Transverse colon (tissue), 4 donors: ENCODE measurements at regions not wholly inside any gene's neighbourhood (a gene's known extent, or its start where the extent isn't known, plus 50 kb on each side); places are given as distances from the start of the nearest gene placed in this dataset.

Source experiments
- DNase-seq: peaks from one replicate; pipeline ENCODE4 v3.0.0-alpha.2; 2019
- H3K27ac ChIP-seq, 4 donors: fragments of 200-600 bp; sonication (generic); 2 replicates each; pipeline ENCODE4 v1.5.1; 2016 to 2018; ENCODE audit warnings: inconsistent platforms in 4 of 4
- H3K27me3 ChIP-seq: fragments of 200-600 bp; sonication (generic); 2 replicates; pipeline ENCODE4 v1.5.1; 2017; ENCODE audit warnings: inconsistent platforms
- H3K36me3 ChIP-seq, 4 donors: fragments of 200-600 bp; sonication (generic); 2 replicates each; pipeline ENCODE4 v1.5.1; 2017 to 2019; ENCODE audit warnings: inconsistent platforms in 4 of 4
- H3K4me1 ChIP-seq, 4 donors: fragments of 200-600 bp; sonication (generic); 2 replicates each; pipeline ENCODE4 v1.5.1; 2017 to 2020; ENCODE audit warnings: inconsistent platforms in 4 of 4
- H3K4me3 ChIP-seq, 4 donors: fragments of 200-600 bp; sonication (generic); 1 replicate in 1 of 4; 2 replicates in 3 of 4; pipeline versions ENCODE4 v1.5.1 to v1.6.1; 2017 to 2019; ENCODE audit warnings: inconsistent platforms in 4 of 4
- H3K9me3 ChIP-seq, 2 donors: fragments of 200-600 bp; sonication (generic); 2 replicates each; pipeline ENCODE4 v1.5.1; 2017 to 2019; ENCODE audit warnings: inconsistent platforms in 2 of 2
- CTCF ChIP-seq, 5 experiments: fragments of 200-600 bp in 3 of 5; fragments of 450-650 bp in 2 of 5; sonication (generic) in 3 of 5; IDR thresholded peaks; 1 replicate in 2 of 5; 2 replicates in 3 of 5; pipeline ENCODE4 v1.5.1; 2016 to 2017; ENCODE audit warnings: antibody characterized with exemption in 5 of 5, inconsistent platforms in 3 of 5, mild to moderate bottlenecking in 2 of 5, moderate library complexity in 1 of 5
- EP300 ChIP-seq: sonication (generic); formaldehyde crosslinking; IDR thresholded peaks from one replicate; pipeline ENCODE4 v1.6.1; 2017; ENCODE audit warnings: antibody characterized with exemption, low read depth
- POLR2A ChIP-seq: fragments of 450-650 bp; IDR thresholded peaks from one replicate; pipeline ENCODE4 v1.6.1; 2016; ENCODE audit warnings: antibody characterized with exemption, mild to moderate bottlenecking, moderate library complexity
- POLR2AphosphoS5 ChIP-seq, 3 donors: sonication (generic); formaldehyde crosslinking; IDR thresholded peaks; one replicate each; pipeline ENCODE4 v1.6.1; 2016; ENCODE audit warnings: antibody characterized with exemption in 3 of 3
- WGBS, 2 donors: methylation state at CpG; one replicate each; pipeline ENCODE4 v1.1.5; 2018; ENCODE audit warnings: low coverage in 1 of 2; 5-methylcytosine and 5-hydroxymethylcytosine counted together
- in situ Hi-C, 4 donors: fragments of 200-750 bp; cut with MboI; loops; one replicate each; pipeline versions ENCODE4 v1.15.0 to v1.15.1; 2017; ENCODE audit warnings: low sequenced_read_pairs in 3 of 4, low pct_ligation_motif_present in 1 of 4, low pct_unique_long_range_greater_than_20kb in 1 of 4
- intact Hi-C: fragments of 100-400 bp; cut with DNase I; formaldehyde crosslinking; loops from one replicate; pipeline ENCODE4 v1.15.1; 2023; ENCODE audit warnings: low total_unique reads

GRCh38 chr11:101775033-101775432 lies 139.8 kb upstream of the CEP126 start:
- in situ Hi-C loops (no loop called here), intact Hi-C loops (no loop called here)
- DNase-seq: no peak
- Histone ChIP-seq H3K4me3 (no peak overlapping the region), H3K9me3 (no peaks in the 10 kb centered on the region), H3K36me3 (no peaks in the 10 kb centered on the region), H3K27me3 (no peaks in the 10 kb centered on the region), H3K4me1 (no peaks in the 10 kb centered on the region), H3K27ac (no peak overlapping the region)
- 37 to 45% methylated on average over 6 of the region's 6 CpGs for WGBS, 2 donors
- TF ChIP-seq POLR2A (no peak), CTCF (IDR thresholded peaks at IDR 0.05) (no peak), EP300 (no peak), POLR2AphosphoS5 (IDR thresholded peaks at IDR 0.05) (no peak)

- no peaks in the 10 kb centered on the region for H3K9me3 ChIP-seq
- no peaks in the 10 kb centered on the region for H3K36me3 ChIP-seq
- H3K27me3 ChIP-seq: no peaks in the 10 kb centered on the region
- intact Hi-C loops (no loop called here), in situ Hi-C loops (no loop called here)
- no peak overlapping the region for H3K4me3 ChIP-seq
- no peak overlapping the region for H3K27ac ChIP-seq
- no peaks in the 10 kb centered on the region for H3K4me1 ChIP-seq
- TF ChIP-seq POLR2A (no peak), POLR2AphosphoS5 (IDR thresholded peaks at IDR 0.05) (no peak), CTCF (IDR thresholded peaks at IDR 0.05) (no peak), EP300 (no peak)
- DNase-seq: no peak
- WGBS, 2 donors: 86 to 96% methylated on average over 3 of the region's 3 CpGs
Observed at GRCh38 chr11:101770648-101771047, 144.2 kb upstream of the CEP126 start.

- H3K9me3 ChIP-seq: no peaks in the 10 kb centered on the region
- H3K27me3 ChIP-seq: no peaks in the 10 kb centered on the region
- H3K4me3 ChIP-seq: no peak overlapping the region
- H3K36me3 ChIP-seq: no peaks in the 10 kb centered on the region
- TF ChIP-seq CTCF (IDR thresholded peaks at IDR 0.05): no peak
- TF ChIP-seq POLR2AphosphoS5 (IDR thresholded peaks at IDR 0.05): no peak
- no peak for TF ChIP-seq EP300
- no peak for TF ChIP-seq POLR2A
- intact Hi-C loops (no loop called here), in situ Hi-C loops (no loop called here)
- WGBS, 2 donors: 51 to 76% methylated on average over 3 of the region's 3 CpGs
- DNase-seq: no peak
- H3K27ac ChIP-seq: no peak overlapping the region
- no peaks in the 10 kb centered on the region for H3K4me1 ChIP-seq
Observed at GRCh38 chr11:101765932-101766331, 148.9 kb upstream of the CEP126 start.

GRCh38 chr11:101759771-101760450 lies 154.9 kb upstream of the CEP126 start:
- 73 to 74% methylated on average over 3 of the region's 3 CpGs for WGBS, 2 donors
- intact Hi-C loops (no loop called here), in situ Hi-C loops (no loop called here)
- no peak overlapping the region for H3K4me3 ChIP-seq
- H3K36me3 ChIP-seq: no peaks in the 10 kb centered on the region
- H3K27ac ChIP-seq: no peak overlapping the region
- no peaks in the 10 kb centered on the region for H3K27me3 ChIP-seq
- TF ChIP-seq POLR2A: no peak
- TF ChIP-seq EP300: no peak
- no peak for TF ChIP-seq CTCF (IDR thresholded peaks at IDR 0.05)
- no peak for TF ChIP-seq POLR2AphosphoS5 (IDR thresholded peaks at IDR 0.05)
- DNase-seq: no peak
- no peaks in the 10 kb centered on the region for H3K4me1 ChIP-seq
- H3K9me3 ChIP-seq: no peaks in the 10 kb centered on the region
